HepG2 (cell line): ENCODE measurements at regions not wholly inside any gene's neighbourhood (a gene's known extent, or its start where the extent isn't known, plus 50 kb on each side); places are given as distances from the start of the nearest gene placed in this dataset.

Experiments
- EZH2 ChIP-seq: conservative IDR thresholded peaks from 2 replicates; pipeline ENCODE4 v1.6.1; 2012; ENCODE audit warnings: mild to moderate bottlenecking, low read depth, low read length, moderate library complexity
- POLR2G ChIP-seq: fragments of 200-400 bp; formaldehyde crosslinking; IDR thresholded peaks from 2 replicates; pipeline ENCODE4 v1.6.1; 2018; ENCODE audit warnings: mild to moderate bottlenecking, low read depth, low read length, moderate library complexity
- SIN3B ChIP-seq: fragments of 150-350 bp; IDR thresholded peaks from 2 replicates; pipeline ENCODE4 v1.6.1; 2014; ENCODE audit warnings: low read length
- TF ChIP-seq, protein P1 (sequence below): sonication (generic); formaldehyde crosslinking; IDR thresholded peaks from 2 replicates; pipeline ENCODE4 v1.9.0; 2022; ENCODE audit warnings: missing genetic modification reagents, mild to moderate bottlenecking, borderline replicate concordance

GRCh38 chr2:134081238-134081938 lies 172.5 kb upstream of the MGAT5 start:
- TF ChIP-seq, protein P1, sequence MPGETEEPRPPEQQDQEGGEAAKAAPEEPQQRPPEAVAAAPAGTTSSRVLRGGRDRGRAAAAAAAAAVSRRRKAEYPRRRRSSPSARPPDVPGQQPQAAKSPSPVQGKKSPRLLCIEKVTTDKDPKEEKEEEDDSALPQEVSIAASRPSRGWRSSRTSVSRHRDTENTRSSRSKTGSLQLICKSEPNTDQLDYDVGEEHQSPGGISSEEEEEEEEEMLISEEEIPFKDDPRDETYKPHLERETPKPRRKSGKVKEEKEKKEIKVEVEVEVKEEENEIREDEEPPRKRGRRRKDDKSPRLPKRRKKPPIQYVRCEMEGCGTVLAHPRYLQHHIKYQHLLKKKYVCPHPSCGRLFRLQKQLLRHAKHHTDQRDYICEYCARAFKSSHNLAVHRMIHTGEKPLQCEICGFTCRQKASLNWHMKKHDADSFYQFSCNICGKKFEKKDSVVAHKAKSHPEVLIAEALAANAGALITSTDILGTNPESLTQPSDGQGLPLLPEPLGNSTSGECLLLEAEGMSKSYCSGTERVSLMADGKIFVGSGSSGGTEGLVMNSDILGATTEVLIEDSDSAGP (CRISPR knock-in tag): no peak
- no peak for TF ChIP-seq EZH2
- TF ChIP-seq POLR2G: no peak
- TF ChIP-seq SIN3B: no peak
